GM18868 (cell line): ENCODE measurements at regions not wholly inside any gene's neighbourhood (a gene's known extent, or its start where the extent isn't known, plus 50 kb on each side); places are given as distances from the start of the nearest gene placed in this dataset.
"Not testable (repeated sequence)": the region's sequence is repeated elsewhere in the genome, so short reads cannot be mapped to it uniquely, and the experiment has no call there.

Source experiments
- ATAC-seq: cut with Tn5 transposase; IDR thresholded peaks from one replicate; pipeline ENCODE4 v1.9.1; 2021; ENCODE audit warnings: mild to moderate bottlenecking, moderate library complexity; ENCODE audit not compliant: unreplicated experiment

DNA sequence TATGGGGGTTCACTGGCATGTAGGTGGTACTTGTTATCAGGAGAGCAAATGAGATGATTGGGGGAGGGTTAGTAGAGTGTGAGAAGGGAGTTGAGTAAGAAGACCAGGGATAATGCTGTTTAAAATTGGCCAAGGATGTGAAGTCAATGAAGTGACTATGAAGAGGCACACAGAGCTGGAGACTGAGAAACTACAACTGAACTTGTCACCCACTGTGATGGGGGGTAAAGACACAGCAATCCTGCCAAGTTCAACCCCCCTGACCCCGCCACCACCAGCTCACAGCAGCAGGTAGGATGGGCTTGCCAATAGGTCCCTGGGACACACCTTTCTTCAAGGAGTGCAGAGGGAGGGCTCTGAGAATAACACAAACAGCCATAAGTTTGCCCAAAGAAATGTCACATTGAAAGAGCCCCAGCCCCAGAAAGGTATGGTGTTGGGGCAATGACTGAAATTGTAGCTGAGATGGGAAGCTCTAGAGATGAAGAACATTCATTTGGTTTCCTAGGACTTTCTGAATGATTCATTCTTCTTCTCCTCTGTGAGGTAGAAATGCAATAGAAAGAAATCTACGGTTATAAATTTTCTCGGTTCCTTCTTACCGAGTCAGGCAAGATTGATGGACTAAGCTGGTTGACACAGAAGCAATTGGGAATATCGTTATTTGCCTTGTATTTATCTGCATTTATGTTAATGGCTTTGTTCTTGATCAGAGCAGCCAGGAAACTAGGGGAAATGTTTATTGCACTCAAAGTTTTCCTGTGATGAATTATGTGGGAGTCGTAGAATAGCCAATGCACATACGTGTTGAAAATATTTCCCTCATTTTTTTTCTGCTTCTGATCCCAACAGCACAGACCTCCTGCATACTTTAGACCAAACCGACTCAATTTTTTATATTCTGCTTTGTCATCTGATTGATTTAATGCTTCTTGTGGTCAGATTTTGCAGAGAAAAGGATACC, 595.2 kb upstream of the CDH11 start:
- no peak for ATAC-seq

DNA sequence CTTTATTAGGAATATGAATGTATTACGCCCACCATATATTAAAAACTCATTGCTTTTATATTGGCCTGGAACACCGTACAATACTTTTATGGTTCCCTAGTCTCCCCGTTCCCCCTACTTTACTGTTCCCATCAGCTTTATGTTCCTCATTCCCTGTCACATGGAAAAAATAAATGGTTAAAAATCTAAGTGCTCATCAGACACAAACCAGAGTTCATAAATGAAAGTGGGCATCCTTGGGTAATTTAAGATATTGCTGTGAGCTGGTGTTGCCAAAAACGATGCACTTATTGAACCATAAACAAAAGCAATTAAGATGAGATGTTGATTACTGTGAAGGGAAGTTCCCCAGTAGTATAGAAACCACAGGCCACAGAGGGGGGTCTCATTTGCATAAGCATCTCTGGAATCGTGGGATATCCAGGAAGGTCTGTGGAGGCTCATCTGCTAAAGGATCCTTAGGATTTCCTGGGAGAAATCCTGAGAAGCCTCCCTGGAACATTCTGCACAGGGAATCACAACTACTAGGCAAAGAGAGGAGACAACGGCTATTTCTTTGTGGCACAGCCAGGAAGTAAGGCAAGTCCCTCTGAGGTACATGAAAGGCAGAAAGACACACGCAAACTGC, 591.4 kb upstream of the CDH11 start:
- ATAC-seq, result no peak

DNA sequence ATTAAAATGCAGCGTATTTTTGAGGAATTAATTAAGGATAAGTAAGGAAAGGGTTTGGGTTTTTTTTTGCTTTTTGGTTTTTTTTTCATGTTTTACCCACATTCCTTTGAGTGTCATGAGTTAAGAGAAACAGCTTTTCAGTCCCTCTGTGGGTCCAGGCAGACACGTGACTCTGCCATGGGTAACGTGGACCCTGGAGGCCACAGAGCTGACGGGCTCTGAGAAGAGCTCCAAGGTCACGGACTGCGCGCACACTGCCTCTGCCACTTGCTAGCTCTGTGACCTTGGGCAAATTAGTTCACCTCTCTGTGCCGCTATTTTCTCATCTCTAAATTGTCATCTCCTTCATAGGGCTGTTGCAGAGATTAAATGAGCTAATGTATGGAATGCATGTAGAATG, 588.2 kb upstream of the CDH11 start:
- ATAC-seq, result no peak

GRCh38 chr16:65704866-65705265, 583.0 kb upstream of the CDH11 start:
- no peak for ATAC-seq

GRCh38 chr16:65702707-65703402, 581.0 kb upstream of the CDH11 start:
- ATAC-seq, result no peak

GRCh38 chr16:65700596-65700995, 578.7 kb upstream of the CDH11 start:
- no peak for ATAC-seq

- ATAC-seq, result no peak
Measured at GRCh38 chr16:65698791-65699321, 577.0 kb upstream of the CDH11 start.

- ATAC-seq, result no peak
Measured at GRCh38 chr16:65697521-65697920, 575.7 kb upstream of the CDH11 start.

DNA sequence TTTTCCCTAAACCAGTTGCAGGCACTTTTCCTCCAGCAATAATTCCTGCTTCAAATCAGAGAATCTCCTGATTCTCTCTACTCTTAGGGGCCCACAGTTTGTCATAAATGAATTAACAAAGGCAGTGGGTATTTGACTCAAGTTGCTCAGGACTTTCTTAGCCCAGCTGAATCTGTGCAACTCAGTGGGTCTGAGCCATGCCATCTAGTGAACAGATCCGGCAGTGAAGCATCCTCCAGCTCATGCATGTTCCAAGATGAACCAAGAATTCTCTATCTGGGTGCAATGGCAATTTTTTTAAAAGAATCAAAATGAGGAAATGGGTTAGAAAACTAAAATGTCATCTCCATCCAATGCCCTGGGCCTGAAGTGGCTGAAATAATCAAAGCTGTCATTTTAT, 575.2 kb upstream of the CDH11 start:
- no peak for ATAC-seq

DNA sequence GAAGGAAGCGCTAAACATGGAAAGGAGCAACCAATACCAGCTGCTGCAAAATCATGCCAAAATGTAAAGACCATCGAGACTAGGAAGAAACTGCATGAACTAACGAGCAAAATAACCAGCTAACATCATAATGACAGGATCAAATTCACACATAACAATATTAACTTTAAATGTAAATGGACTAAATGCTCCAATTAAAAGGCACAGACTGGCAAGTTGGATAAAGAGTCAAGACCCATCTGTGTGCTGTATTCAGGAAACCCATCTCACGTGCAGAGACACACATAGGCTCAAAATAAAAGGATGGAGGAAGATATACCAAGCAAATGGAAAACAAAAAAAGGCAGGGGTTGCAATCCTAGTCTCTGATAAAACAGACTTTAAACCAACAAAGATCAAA, 570.0 kb upstream of the CDH11 start:
- ATAC-seq, result not testable (repeated sequence)

- ATAC-seq, result no peak
Measured at GRCh38 chr16:65689726-65690125, 567.9 kb upstream of the CDH11 start.

DNA sequence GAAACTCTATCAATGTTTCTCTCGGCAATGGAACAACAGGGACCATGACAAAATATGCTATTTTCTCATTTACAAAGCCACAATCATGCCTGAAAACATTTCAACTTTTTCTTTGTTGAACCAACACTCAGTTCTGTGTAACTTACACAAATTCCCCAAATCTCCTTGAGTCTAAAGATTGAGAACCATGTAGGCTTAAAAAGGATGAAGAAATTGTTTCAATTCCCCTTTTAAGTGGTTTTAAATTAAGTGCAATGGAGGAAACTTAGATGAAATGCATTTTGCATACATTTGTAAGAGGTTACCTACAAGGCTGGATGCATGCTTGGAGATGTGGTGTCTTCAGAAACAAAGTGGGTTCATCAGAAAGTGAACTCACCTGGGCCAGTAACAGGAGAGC, 566.4 kb upstream of the CDH11 start:
- no peak for ATAC-seq

GRCh38 chr16:65684230-65684629, 562.4 kb upstream of the CDH11 start:
- ATAC-seq, result no peak

GRCh38 chr16:65681406-65681805, 559.5 kb upstream of the CDH11 start:
- ATAC-seq, result no peak

- ATAC-seq, result no peak
Measured at GRCh38 chr16:65679785-65680184, 557.9 kb upstream of the CDH11 start.

DNA sequence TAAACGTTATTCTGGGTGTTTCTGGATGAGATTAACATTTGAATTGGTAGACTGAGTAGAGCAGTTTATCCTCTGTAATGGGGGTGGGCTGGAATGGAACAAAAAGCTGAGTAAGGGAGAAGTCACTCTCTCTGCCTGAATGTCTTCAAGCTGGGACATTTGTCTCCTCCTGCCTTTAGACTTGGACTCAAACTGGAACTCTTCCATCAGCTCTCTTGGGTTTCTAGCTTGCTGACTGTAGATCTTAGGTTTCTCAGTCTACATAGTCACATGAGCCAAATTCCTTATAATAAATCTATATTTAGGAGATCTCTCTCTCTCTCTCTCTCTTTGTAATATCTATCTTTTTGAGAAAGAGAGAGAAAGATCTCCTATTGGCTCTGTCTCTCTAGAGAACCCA, 553.3 kb upstream of the CDH11 start:
- ATAC-seq, result no peak

- no peak for ATAC-seq
Measured at GRCh38 chr16:65672960-65673359, 551.1 kb upstream of the CDH11 start.

- no peak for ATAC-seq
Measured at GRCh38 chr16:65671071-65671470, 549.2 kb upstream of the CDH11 start.

DNA sequence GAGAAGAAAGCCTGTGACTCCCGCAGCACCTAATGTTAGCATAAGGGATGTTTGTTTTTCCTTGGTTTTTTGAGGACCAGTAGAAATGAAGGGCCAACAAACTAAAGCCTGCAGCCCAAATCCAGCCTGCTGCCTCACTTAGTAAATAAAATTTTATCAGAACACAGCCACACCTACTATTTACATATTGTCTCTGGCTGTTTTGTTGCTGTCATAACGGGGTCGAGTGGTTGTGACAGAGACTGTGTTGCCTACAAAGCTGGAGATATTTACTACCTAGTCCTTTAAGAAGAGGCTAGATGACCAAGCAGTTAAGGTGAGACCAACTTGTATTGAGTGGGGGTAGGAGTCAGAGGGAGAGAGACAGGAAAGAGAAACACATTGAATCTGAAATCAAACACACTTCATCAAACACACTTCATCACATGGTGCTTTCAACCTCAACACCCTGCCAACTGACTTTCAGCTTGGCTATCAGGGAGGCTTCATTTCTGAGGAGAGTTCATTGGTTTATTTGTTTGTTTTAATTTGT, 546.3 kb upstream of the CDH11 start:
- no peak for ATAC-seq

- ATAC-seq, result no peak
Measured at GRCh38 chr16:65667011-65667578, 545.2 kb upstream of the CDH11 start.
